Esophagus muscularis mucosa (tissue), 4 donors: ENCODE measurements at regions not wholly inside any gene's neighbourhood (a gene's known extent, or its start where the extent isn't known, plus 50 kb on each side); places are given as distances from the start of the nearest gene placed in this dataset.

Experiments used
- DNase-seq: peaks from one replicate; pipeline ENCODE4 v3.0.0-alpha.2; 2017; ENCODE audit errors: extremely low spot score
- H3K27ac ChIP-seq, 4 donors: fragments of 200-600 bp; sonication (generic); replicated peaks in 1 of 4; 1 replicate in 3 of 4; 2 replicates in 1 of 4; pipeline ENCODE4 v1.5.1; 2016 to 2019; ENCODE audit warnings: mild to moderate bottlenecking in 1 of 4
- H3K27me3 ChIP-seq, 4 donors: fragments of 200-600 bp; sonication (generic); one replicate each; pipeline versions ENCODE4 v1.5.1 to v1.6.0; 2016 to 2019
- H3K36me3 ChIP-seq, 4 donors: fragments of 200-600 bp; sonication (generic); one replicate each; pipeline ENCODE4 v1.5.1; 2016 to 2019
- H3K4me1 ChIP-seq, 4 donors: fragments of 200-600 bp; sonication (generic); one replicate each; pipeline ENCODE4 v1.5.1; 2016 to 2019
- H3K4me3 ChIP-seq, 4 donors: fragments of 200-600 bp; sonication (generic); 1 replicate in 2 of 4; 2 replicates in 2 of 4; pipeline ENCODE4 v1.5.1; 2016 to 2019; ENCODE audit warnings: mild to moderate bottlenecking in 4 of 4, moderate library complexity in 1 of 4
- H3K9me3 ChIP-seq, 4 donors: fragments of 200-600 bp; sonication (generic); 1 replicate in 3 of 4; 2 replicates in 1 of 4; pipeline ENCODE4 v1.5.1; 2016 to 2019
- EP300 ChIP-seq: sonication (generic); formaldehyde crosslinking; IDR thresholded peaks from one replicate; pipeline ENCODE4 v1.6.1; 2017; ENCODE audit warnings: antibody characterized with exemption
- POLR2A ChIP-seq: fragments of 450-650 bp; IDR thresholded peaks from one replicate; pipeline ENCODE4 v1.6.1; 2017; ENCODE audit warnings: antibody characterized with exemption, moderate library complexity, mild to moderate bottlenecking, low read depth
- POLR2AphosphoS5 ChIP-seq, 2 donors: sonication (generic); formaldehyde crosslinking; IDR thresholded peaks; one replicate each; pipeline ENCODE4 v1.6.1; 2017; ENCODE audit warnings: antibody characterized with exemption in 2 of 2
- WGBS: methylation state at CpG from one replicate; pipeline ENCODE4 v1.1.5; 2018; 5-methylcytosine and 5-hydroxymethylcytosine counted together
- intact Hi-C: fragments of 100-400 bp; cut with DNase I; formaldehyde crosslinking; loops from one replicate; pipeline ENCODE4 v1.15.1; 2023
- TF ChIP-seq, protein P1 (sequence below), 3 experiments: fragments of 200-600 bp in 2 of 3; fragments of 450-650 bp in 1 of 3; sonication (generic) in 2 of 3; IDR thresholded peaks; one replicate each; pipeline ENCODE4 v1.5.1; 2017 to 2019; ENCODE audit warnings: antibody characterized with exemption in 3 of 3, mild to moderate bottlenecking in 2 of 3, moderate library complexity in 1 of 3

DNA sequence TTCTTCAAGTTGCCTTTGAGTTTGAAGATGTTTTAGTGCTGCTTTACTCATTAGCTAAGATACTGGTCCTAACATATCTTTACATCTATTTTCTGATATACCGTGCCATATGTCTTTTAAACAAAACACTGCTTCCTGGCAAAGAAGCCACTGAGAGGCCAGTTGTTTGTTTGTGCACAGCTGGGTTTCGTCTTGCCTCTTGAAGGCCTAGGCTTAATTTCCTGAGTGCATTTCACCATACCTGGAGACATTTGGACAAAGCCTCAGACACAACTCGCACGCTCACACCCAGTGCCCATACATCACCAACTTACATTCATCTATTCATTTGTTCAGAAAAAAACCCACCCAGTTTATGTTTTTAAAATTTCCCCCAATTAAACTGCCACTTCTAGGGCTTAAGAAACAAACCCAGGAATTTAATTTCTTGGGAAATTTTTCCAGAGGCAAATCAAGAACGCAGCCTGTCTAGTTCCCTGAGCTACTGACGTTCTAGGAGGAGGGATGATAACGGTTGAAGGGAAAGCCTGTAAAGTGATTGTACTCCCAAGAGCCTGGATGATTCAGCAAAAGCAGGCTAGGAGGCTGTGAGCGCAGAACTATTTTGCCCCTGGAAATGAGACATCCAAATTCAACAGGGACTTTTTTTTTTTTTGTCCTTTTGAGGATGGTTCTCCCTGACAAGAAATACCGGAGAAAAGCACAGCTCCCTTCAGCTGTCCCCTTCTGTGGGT is 77.7 kb downstream of the OLIG3 start:
- no peak overlapping the region for H3K4me3 ChIP-seq
- intact Hi-C loops: no loop called here
- TF ChIP-seq POLR2A: no peak
- TF ChIP-seq POLR2AphosphoS5 (IDR thresholded peaks at IDR 0.05): no peak
- TF ChIP-seq EP300: no peak
- TF ChIP-seq, protein P1, sequence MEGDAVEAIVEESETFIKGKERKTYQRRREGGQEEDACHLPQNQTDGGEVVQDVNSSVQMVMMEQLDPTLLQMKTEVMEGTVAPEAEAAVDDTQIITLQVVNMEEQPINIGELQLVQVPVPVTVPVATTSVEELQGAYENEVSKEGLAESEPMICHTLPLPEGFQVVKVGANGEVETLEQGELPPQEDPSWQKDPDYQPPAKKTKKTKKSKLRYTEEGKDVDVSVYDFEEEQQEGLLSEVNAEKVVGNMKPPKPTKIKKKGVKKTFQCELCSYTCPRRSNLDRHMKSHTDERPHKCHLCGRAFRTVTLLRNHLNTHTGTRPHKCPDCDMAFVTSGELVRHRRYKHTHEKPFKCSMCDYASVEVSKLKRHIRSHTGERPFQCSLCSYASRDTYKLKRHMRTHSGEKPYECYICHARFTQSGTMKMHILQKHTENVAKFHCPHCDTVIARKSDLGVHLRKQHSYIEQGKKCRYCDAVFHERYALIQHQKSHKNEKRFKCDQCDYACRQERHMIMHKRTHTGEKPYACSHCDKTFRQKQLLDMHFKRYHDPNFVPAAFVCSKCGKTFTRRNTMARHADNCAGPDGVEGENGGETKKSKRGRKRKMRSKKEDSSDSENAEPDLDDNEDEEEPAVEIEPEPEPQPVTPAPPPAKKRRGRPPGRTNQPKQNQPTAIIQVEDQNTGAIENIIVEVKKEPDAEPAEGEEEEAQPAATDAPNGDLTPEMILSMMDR (IDR thresholded peaks at IDR 0.05): no peak
- no peaks in the 10 kb centered on the region for H3K27me3 ChIP-seq
- H3K4me1 ChIP-seq: peaks cover 0 to 11% (median 9%) of the 10 kb centered on the region in 4 donors
- 75% methylated on average over 9 of the region's 9 CpGs for WGBS
- no peak overlapping the region for H3K27ac ChIP-seq
- no peaks in the 10 kb centered on the region for H3K9me3 ChIP-seq
- H3K36me3 ChIP-seq: no peaks in the 10 kb centered on the region
- no peak for DNase-seq

- 50% methylated on average over 5 of the region's 5 CpGs for WGBS
- Histone ChIP-seq H3K27me3 (no peaks in the 10 kb centered on the region), H3K4me1 (peaks cover 0 to 11% (median 9%) of the 10 kb centered on the region in 4 donors), H3K4me3 (peak overlapping the region; percentile 47 to 54 (median 52)), H3K27ac (peak overlapping the region in 2 of 4 donors; percentile 58 to 61), H3K36me3 (no peaks in the 10 kb centered on the region), H3K9me3 (no peaks in the 10 kb centered on the region)
- intact Hi-C loops: no loop called here
- no peak for TF ChIP-seq POLR2A
- no peak for TF ChIP-seq POLR2AphosphoS5 (IDR thresholded peaks at IDR 0.05)
- TF ChIP-seq, protein P1 (IDR thresholded peaks at IDR 0.05): no peak
- no peak for TF ChIP-seq EP300
- DNase-seq: no peak
Measured at GRCh38 chr6:137415834-137416190, 78.4 kb downstream of the OLIG3 start.

DNA sequence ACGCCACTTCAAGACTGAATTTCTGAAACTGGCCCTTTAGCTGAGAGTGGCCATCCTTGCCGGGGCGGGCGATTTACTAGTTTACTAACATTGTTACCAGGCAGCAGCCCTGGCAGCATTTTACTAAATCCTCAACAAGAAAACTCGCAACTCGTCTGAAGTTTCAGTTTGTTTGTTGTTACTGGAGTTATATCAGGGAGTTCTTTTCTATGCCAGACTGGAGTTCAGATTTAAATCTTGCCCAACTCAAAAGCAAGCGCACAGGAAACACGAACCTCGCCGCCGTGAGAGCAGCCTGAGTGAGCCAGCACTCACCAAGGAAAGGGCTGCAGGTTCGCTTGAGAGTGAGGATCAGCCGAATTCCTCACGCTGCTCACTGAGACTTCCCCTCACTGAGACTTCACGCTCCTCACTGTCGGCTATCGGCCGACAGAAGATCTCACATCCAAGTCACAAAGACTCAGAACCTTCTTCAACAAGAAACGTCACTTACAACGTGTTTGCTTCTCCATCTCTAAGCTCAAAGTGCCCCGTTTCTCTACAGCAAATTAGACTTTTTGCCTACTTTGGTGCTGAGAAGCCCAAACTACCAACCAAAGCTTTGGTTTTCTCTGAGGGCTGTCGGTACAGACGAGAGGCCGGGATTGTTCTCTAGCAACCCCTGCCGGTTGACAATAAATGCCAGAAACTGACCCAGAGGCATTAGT is 78.9 kb downstream of the OLIG3 start:
- Histone ChIP-seq H3K27me3 (no peaks in the 10 kb centered on the region), H3K4me3 (peak overlapping the region; percentile 47 to 54 (median 52)), H3K4me1 (peaks cover 0 to 11% (median 9%) of the 10 kb centered on the region in 4 donors), H3K27ac (peak overlapping the region; percentile 28 to 69 (median 60)), H3K36me3 (no peaks in the 10 kb centered on the region), H3K9me3 (no peaks in the 10 kb centered on the region)
- DNase-seq: no peak
- TF ChIP-seq, protein P1 (IDR thresholded peaks at IDR 0.05): peak; percentile 48 to 67 (median 52)
- TF ChIP-seq POLR2AphosphoS5 (IDR thresholded peaks at IDR 0.05): peak in 1 of 2 donors; percentile 24
- no peak for TF ChIP-seq POLR2A
- TF ChIP-seq EP300: no peak
- 2% methylated on average over 25 of the region's 25 CpGs for WGBS
- intact Hi-C loops: no loop called here

- Histone ChIP-seq H3K27ac (no peak overlapping the region), H3K36me3 (no peaks in the 10 kb centered on the region), H3K4me1 (peaks cover 0 to 11% (median 9%) of the 10 kb centered on the region in 4 donors), H3K27me3 (no peaks in the 10 kb centered on the region), H3K9me3 (no peaks in the 10 kb centered on the region), H3K4me3 (peak overlapping the region in 3 of 4 donors; percentile 47 to 54 (median 51))
- no peak for DNase-seq
- WGBS: 53% methylated on average over 7 of the region's 7 CpGs
- intact Hi-C loops: no loop called here
- TF ChIP-seq POLR2A (no peak), EP300 (no peak), POLR2AphosphoS5 (IDR thresholded peaks at IDR 0.05) (no peak)
- TF ChIP-seq, protein P1 (IDR thresholded peaks at IDR 0.05): no peak
Measured at GRCh38 chr6:137414599-137414998, 79.6 kb downstream of the OLIG3 start.
